Muscle of leg (tissue), 3 donors: ENCODE measurements at regions not wholly inside any gene's neighbourhood (a gene's known extent, or its start where the extent isn't known, plus 50 kb on each side); places are given as distances from the start of the nearest gene placed in this dataset.
"Not testable (repeated sequence)": the region's sequence is repeated elsewhere in the genome, so short reads cannot be mapped to it uniquely, and the experiment has no call there.

Experiments used
- DNase-seq: peaks from one replicate; pipeline ENCODE4 v3.0.0; 2013
- H3K27ac ChIP-seq: one replicate; pipeline ENCODE4 v1.5.1; 2013; ENCODE audit warnings: mild to moderate bottlenecking, low read length, control low read depth
- H3K27me3 ChIP-seq: one replicate; pipeline ENCODE4 v1.6.1; 2013; ENCODE audit warnings: low read length; ENCODE audit not compliant: control insufficient read depth, insufficient read depth
- H3K36me3 ChIP-seq: one replicate; pipeline ENCODE4 v1.6.1; 2013; ENCODE audit warnings: low read length; ENCODE audit not compliant: control insufficient read depth, insufficient read depth
- H3K4me1 ChIP-seq: one replicate; pipeline ENCODE4 v1.6.1; 2013; ENCODE audit warnings: low read length; ENCODE audit not compliant: control insufficient read depth, insufficient read depth
- H3K4me3 ChIP-seq: one replicate; pipeline ENCODE4 v1.5.1; 2013; ENCODE audit warnings: low read length, control low read depth
- H3K9me3 ChIP-seq: replicated peaks from 2 replicates; pipeline ENCODE4 v1.6.1; 2013; ENCODE audit warnings: low read depth, low read length; ENCODE audit not compliant: control insufficient read depth
- WGBS: methylation state at CpG from one replicate; pipeline ENCODE4 v1.1.5; 2013; ENCODE audit warnings: missing lambda C conversion rate; ENCODE audit not compliant: insufficient coverage; 5-methylcytosine and 5-hydroxymethylcytosine counted together

DNA sequence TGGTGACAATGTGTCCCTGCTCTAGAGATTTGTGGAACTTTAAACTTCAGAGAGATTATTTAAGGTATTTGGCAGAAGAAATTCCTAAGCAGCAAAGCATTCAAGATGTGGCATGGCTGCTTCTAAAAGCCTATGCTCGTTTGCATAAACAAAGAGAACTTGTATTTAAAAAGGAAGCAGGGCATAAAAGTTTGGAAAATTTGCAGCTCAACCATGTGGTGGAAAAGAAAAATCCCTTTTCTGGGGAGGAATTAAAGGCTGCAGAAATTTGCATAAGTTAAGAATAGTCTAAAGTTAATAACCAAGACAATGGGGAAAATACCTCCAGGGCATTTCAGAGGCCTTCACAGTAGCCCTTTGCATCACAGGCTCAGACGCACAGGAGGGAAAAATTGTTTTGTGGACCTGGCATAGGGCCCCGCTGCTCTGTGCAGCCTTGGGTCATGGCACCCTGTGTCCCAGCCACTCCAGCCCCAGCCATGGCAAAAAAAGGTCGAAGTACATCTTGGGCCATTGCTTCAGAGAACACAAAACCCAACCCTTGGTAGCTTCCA, 1109.1 kb downstream of the OTOL1 start:
- DNase-seq = no peak
- no peaks in the 10 kb centered on the region for H3K27me3 ChIP-seq
- H3K9me3 ChIP-seq = peaks cover 2% of the 10 kb centered on the region
- WGBS = 95% methylated on average over 3 of the region's 4 CpGs
- no peaks in the 10 kb centered on the region for H3K4me1 ChIP-seq
- H3K27ac ChIP-seq = no peak overlapping the region
- H3K36me3 ChIP-seq = no peaks in the 10 kb centered on the region
- no peak overlapping the region for H3K4me3 ChIP-seq

DNA sequence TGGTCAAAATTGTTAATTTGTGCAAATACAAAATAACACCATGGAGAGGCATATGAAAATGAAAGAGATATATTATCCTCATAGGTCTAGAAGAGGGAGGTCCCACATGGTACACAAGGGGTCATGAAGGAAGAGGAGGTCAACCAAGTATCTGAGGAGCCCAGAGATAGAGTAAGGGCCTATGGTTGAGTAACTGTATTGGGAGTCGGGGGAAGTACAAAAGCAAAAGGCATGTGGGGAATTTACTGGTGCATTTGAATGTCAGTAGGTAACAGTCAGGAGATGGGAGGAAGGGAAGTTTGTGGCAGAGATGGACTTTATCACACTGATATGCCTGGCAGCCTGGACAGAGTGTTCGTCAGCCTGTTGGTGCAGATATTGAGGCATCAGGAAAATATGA, 1113.7 kb downstream of the OTOL1 start:
- Histone ChIP-seq H3K27ac (no peak overlapping the region), H3K27me3 (no peaks in the 10 kb centered on the region), H3K9me3 (no peaks in the 10 kb centered on the region), H3K4me1 (no peaks in the 10 kb centered on the region), H3K4me3 (no peak overlapping the region), H3K36me3 (no peaks in the 10 kb centered on the region)
- WGBS = no CpG with 5 or more reads among the region's 2 CpGs
- DNase-seq = no peak

DNA sequence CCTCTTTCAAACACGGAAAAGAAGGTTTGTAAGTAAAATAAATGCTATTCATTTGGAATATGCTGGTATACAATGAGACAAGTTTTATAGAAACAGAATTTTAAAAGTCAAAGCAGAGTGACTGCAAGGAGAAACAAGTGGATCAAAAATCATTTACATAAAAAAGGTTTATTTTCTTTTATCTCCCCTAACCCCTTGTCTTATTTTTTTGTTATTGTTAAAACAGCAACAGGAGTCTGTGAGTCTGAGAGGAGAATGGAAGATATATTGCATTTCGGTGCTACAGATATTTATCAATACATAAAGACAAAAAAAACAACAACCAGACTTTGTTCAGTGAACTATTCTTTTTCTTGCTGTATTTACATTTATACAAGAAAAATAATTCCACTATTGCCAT, 1116.4 kb downstream of the OTOL1 start:
- H3K27me3 ChIP-seq = no peaks in the 10 kb centered on the region

DNA sequence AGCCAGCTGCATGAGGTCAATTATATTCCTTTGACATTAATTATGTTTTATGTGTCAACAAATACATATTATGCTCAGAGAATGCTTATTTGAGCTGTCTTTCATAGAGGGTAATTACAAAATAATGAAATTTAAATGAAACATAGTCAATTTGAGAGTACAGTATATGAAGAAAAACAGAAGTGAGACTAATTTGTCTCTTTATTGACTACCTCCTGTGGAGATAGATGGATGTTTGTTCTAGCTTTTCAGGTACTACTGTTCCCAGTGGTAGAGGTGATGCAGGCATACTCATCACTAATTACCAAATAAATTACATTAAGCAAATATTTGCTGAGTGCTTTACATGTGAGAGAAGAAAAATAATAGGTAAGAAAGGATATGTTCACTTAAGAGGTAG, 1129.6 kb downstream of the OTOL1 start:
- Histone ChIP-seq H3K4me1 (no peaks in the 10 kb centered on the region), H3K27ac (no peak overlapping the region), H3K4me3 (no peak overlapping the region), H3K27me3 (no peaks in the 10 kb centered on the region), H3K36me3 (no peaks in the 10 kb centered on the region), H3K9me3 (peaks cover 6% of the 10 kb centered on the region)
- no peak for DNase-seq

More for the DNA sequence above, 1116.4 kb downstream of the OTOL1 start:
- no peaks in the 10 kb centered on the region for H3K36me3 ChIP-seq
- no peaks in the 10 kb centered on the region for H3K4me1 ChIP-seq
- WGBS = no CpG with 5 or more reads among the region's 2 CpGs
- no peak overlapping the region for H3K4me3 ChIP-seq
- no peak overlapping the region for H3K27ac ChIP-seq
- H3K9me3 ChIP-seq = no peaks in the 10 kb centered on the region
- no peak for DNase-seq

DNA sequence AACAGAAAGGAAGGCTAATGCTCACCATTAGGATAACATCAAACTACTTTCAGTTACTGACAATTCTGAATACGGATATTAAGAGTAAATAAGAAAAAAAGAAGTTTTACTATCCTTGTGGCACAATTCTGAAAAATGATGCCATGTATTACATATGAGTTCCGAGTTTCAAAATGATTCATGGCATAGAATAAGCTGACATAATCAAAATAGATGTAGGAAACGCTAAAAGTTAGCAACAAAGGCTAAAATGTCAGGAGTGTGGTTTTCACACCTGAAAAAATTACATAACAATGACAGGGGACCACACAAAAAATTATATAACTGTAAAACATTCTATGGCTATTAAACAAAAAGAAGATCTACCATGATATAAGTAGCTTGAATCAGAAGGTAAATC, 1131.9 kb downstream of the OTOL1 start:
- H3K27ac ChIP-seq = no peak overlapping the region
- no CpG with 5 or more reads among the region's 3 CpGs for WGBS

DNA sequence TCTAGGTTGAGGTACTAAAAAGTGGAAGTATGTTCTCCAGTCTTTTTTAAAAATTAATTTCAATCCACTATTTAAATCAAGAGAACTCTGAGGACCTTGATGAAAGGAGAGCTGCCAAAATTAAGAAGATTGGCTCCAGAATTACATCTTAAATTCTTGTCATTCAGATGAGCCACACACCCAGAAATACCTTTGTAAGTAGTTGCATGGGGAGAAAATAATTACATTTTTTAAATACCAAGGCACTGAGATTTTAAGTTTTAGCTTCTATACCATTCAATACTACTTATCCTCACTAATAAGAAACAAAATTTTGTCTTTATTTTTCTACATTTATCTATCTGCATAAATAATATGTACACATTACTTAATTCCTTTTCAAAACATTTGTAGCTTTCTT, 1132.8 kb downstream of the OTOL1 start:
- no peaks in the 10 kb centered on the region for H3K9me3 ChIP-seq
- no peaks in the 10 kb centered on the region for H3K27me3 ChIP-seq
- DNase-seq = no peak
- no peak overlapping the region for H3K4me3 ChIP-seq
- H3K36me3 ChIP-seq = no peaks in the 10 kb centered on the region
- no peaks in the 10 kb centered on the region for H3K4me1 ChIP-seq
- no peak overlapping the region for H3K27ac ChIP-seq

More for the DNA sequence above, 1131.9 kb downstream of the OTOL1 start:
- H3K4me3 ChIP-seq = no peak overlapping the region
- no peaks in the 10 kb centered on the region for H3K36me3 ChIP-seq
- no peak for DNase-seq
- no peaks in the 10 kb centered on the region for H3K4me1 ChIP-seq
- no peaks in the 10 kb centered on the region for H3K27me3 ChIP-seq
- H3K9me3 ChIP-seq = no peaks in the 10 kb centered on the region

DNA sequence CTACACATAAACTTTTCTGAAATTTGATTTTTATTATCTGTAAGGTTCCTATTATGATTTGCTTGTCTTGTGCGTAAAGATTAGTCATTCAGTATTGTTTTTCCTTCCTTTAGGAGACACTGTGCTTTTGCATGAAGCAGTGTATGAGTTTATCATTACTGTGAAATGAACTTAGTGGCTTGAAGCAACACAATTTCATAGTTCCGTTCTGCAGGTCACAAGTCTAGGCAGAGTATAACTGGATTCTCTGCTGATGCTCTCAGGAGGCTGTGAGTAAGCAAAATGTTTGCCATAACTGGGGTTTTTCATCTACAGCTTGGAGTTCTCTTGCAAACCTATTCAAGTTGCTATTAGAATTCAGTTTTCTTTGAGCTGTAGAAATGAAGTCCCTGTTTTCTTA, 1136.1 kb downstream of the OTOL1 start:
- H3K4me1 ChIP-seq = no peaks in the 10 kb centered on the region
- WGBS = 50% methylated on average over 1 of the region's 2 CpGs
- no peaks in the 10 kb centered on the region for H3K27me3 ChIP-seq
- H3K36me3 ChIP-seq = no peaks in the 10 kb centered on the region
- H3K9me3 ChIP-seq = peaks cover 7% of the 10 kb centered on the region
- peak; percentile 9 for DNase-seq
- no peak overlapping the region for H3K27ac ChIP-seq
- H3K4me3 ChIP-seq = no peak overlapping the region

DNA sequence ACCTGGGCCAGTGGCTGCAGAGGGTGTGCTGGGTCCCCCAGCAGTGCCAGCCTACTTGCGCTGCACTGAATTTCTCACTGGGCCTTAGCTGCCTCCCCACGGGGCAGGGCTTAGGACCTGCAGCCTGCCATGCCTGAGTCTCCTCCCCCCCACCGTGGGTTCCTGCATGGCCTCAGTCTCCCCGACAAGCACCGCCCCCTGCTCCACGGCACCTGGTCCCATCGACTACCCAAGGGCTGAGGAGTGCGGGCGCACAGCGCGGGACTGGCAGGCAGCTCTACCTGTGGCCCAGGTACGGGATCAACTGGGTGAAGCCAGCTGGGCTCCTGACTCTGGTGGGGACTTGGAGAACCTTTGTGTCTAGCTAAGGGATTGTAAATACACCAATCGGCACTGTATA, 1143.6 kb downstream of the OTOL1 start:
- H3K27ac ChIP-seq, H3K9me3 ChIP-seq, H3K36me3 ChIP-seq, H3K4me3 ChIP-seq, DNase-seq, H3K27me3 ChIP-seq, H3K4me1 ChIP-seq: not testable (repeated sequence)
- WGBS = 94% methylated on average over 12 of the region's 13 CpGs

DNA sequence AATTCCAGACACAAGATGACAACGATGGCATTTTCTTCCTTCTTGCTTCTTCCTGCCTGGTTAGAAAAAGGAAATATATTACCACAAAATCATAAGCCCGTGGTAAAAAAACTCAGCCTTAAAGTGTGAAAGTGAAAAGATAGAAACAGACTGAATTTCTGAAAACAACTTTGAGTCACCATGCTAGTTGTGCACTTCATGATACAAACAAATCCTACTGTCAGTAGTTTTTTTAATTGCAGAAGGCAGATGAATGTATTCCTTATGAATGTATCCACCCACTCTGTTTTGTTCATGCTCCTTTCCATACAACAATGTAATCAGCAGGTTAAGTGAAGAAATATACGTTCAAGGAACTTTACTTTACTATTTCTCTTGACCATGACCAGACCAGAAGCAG, 1144.7 kb downstream of the OTOL1 start:
- DNase-seq = no peak
- no peak overlapping the region for H3K4me3 ChIP-seq
- no CpG with 5 or more reads among the region's 3 CpGs for WGBS
- peaks cover 8% of the 10 kb centered on the region for H3K9me3 ChIP-seq
- H3K4me1 ChIP-seq = no peaks in the 10 kb centered on the region
- H3K27me3 ChIP-seq = no peaks in the 10 kb centered on the region
- no peaks in the 10 kb centered on the region for H3K36me3 ChIP-seq
- no peak overlapping the region for H3K27ac ChIP-seq

DNA sequence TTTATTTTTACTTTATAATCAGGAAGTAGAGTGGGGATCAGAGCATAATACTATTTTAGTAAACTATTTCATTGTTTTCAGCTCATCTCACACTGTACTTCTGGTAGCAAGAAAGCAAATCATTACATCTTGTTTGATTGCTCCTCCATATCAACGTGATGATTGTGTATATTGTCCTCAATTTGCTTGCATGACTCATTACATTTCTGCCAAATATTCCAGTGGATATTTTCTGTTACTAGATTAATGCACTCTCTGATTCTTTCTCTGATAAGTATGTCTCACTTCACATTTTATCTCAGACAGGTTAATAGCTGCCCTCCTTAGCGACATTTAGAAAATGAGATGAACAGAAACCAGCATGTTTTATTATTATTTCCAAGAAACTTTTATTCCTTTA, 1145.3 kb downstream of the OTOL1 start:
- no CpG with 5 or more reads among the region's 2 CpGs for WGBS
- no peak overlapping the region for H3K4me3 ChIP-seq
- DNase-seq = no peak
- no peaks in the 10 kb centered on the region for H3K4me1 ChIP-seq
- no peaks in the 10 kb centered on the region for H3K36me3 ChIP-seq
- peaks cover 8% of the 10 kb centered on the region for H3K9me3 ChIP-seq
- no peak overlapping the region for H3K27ac ChIP-seq
- no peaks in the 10 kb centered on the region for H3K27me3 ChIP-seq

DNA sequence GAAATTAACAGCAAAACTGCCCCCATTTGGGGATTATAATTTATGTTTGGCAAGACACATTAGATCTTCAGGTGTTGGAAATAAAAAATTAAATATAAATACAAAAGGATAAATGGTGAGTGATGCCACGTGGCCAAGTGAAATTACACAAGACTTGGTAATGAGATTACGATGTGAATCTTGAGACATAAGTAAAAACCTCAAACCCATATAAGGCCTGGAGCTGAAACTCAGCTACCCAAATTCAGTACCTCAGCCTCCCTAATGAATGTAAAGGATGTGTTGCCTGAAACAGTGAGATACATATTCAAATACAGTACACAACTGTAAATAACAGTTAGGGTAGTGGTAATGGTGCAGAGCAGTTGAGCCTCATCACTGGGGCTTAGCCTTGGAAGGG, 1146.6 kb downstream of the OTOL1 start:
- H3K4me1 ChIP-seq = no peaks in the 10 kb centered on the region
- WGBS = no CpG with 5 or more reads among the region's 2 CpGs
- no peak for DNase-seq
- H3K36me3 ChIP-seq = no peaks in the 10 kb centered on the region
- peaks cover 7% of the 10 kb centered on the region for H3K9me3 ChIP-seq
- no peaks in the 10 kb centered on the region for H3K27me3 ChIP-seq
- no peak overlapping the region for H3K27ac ChIP-seq
- no peak overlapping the region for H3K4me3 ChIP-seq
